MM.1S (cell line): ENCODE measurements at regions not wholly inside any gene's neighbourhood (a gene's known extent, or its start where the extent isn't known, plus 50 kb on each side); places are given as distances from the start of the nearest gene placed in this dataset.

Experiments used
- DNase-seq: peaks from one replicate; pipeline ENCODE4 v3.0.0-alpha.2; 2015
- H2AFZ ChIP-seq: fragments of 300-600 bp; sonication (generic); 2 replicates; pipeline ENCODE4 v1.6.0; 2016; ENCODE audit warnings: antibody characterized with exemption, low read length
- H3F3A ChIP-seq: fragments of 300-600 bp; sonication (generic); 2 replicates; pipeline ENCODE4 v1.6.1; 2016; ENCODE audit warnings: mild to moderate bottlenecking, antibody characterized with exemption, low read length, moderate library complexity, mixed read lengths; ENCODE audit not compliant: insufficient read depth
- H3K27ac ChIP-seq: fragments of 300-600 bp; sonication (generic); 2 replicates; pipeline ENCODE4 v1.5.1; 2016; ENCODE audit warnings: mild to moderate bottlenecking, low read length
- H3K27me3 ChIP-seq: fragments of 300-600 bp; sonication (generic); replicated peaks from 2 replicates; pipeline ENCODE4 v1.6.0; 2016; ENCODE audit warnings: low read length; ENCODE audit not compliant: insufficient read depth
- H3K36me3 ChIP-seq: fragments of 300-600 bp; sonication (generic); replicated peaks from 2 replicates; pipeline ENCODE4 v1.6.1; 2016; ENCODE audit warnings: mild to moderate bottlenecking, low read length, mixed read lengths; ENCODE audit not compliant: insufficient read depth
- H3K4me1 ChIP-seq: fragments of 300-600 bp; sonication (generic); 2 replicates; pipeline ENCODE4 v1.6.1; 2016; ENCODE audit warnings: low read length, mixed read lengths
- H3K4me2 ChIP-seq: fragments of 300-600 bp; sonication (generic); 2 replicates; pipeline ENCODE4 v1.6.0; 2016; ENCODE audit warnings: low read depth, low read length
- H3K4me3 ChIP-seq: fragments of 300-600 bp; sonication (generic); 2 replicates; pipeline ENCODE4 v1.5.1; 2016; ENCODE audit warnings: low read length, mixed read lengths
- H3K79me2 ChIP-seq: fragments of 300-600 bp; sonication (generic); 2 replicates; pipeline ENCODE4 v1.6.1; 2016; ENCODE audit warnings: mixed run types, low read length, mixed read lengths
- H3K9ac ChIP-seq: fragments of 300-600 bp; sonication (generic); 2 replicates; pipeline ENCODE4 v1.6.1; 2016; ENCODE audit warnings: low read length, mixed read lengths
- H3K9me2 ChIP-seq: fragments of 300-600 bp; sonication (generic); replicated peaks from 2 replicates; pipeline ENCODE4 v1.6.1; 2016; ENCODE audit warnings: mild to moderate bottlenecking, low read length, mixed read lengths; ENCODE audit not compliant: insufficient read depth
- H3K9me3 ChIP-seq: fragments of 300-600 bp; sonication (generic); replicated peaks from 2 replicates; pipeline ENCODE4 v1.6.1; 2016; ENCODE audit warnings: mild to moderate bottlenecking, low read length, mixed read lengths; ENCODE audit not compliant: insufficient read depth
- H4K20me1 ChIP-seq: fragments of 300-600 bp; sonication (generic); 2 replicates; pipeline ENCODE4 v1.6.1; 2016; ENCODE audit warnings: mild to moderate bottlenecking, low read length, moderate library complexity, mixed read lengths; ENCODE audit not compliant: insufficient read depth
- EZH2 ChIP-seq: fragments of 300-600 bp; sonication (generic); optimal IDR thresholded peaks from 2 replicates; pipeline ENCODE3; 2017; ENCODE audit warnings: low read depth, mild to moderate bottlenecking, antibody characterized with exemption, low read length, mixed read lengths
- EZH2phosphoT487 ChIP-seq: fragments of 300-600 bp; sonication (generic); IDR thresholded peaks from 2 replicates; pipeline ENCODE4 v1.6.1; 2018; ENCODE audit warnings: antibody characterized with exemption, low read length
- TF ChIP-seq, protein P1 (sequence below): fragments of 300-600 bp; sonication (generic); IDR thresholded peaks from 2 replicates; pipeline ENCODE4 v1.5.1; 2016; ENCODE audit warnings: antibody characterized with exemption, low read length, mixed read lengths

DNA sequence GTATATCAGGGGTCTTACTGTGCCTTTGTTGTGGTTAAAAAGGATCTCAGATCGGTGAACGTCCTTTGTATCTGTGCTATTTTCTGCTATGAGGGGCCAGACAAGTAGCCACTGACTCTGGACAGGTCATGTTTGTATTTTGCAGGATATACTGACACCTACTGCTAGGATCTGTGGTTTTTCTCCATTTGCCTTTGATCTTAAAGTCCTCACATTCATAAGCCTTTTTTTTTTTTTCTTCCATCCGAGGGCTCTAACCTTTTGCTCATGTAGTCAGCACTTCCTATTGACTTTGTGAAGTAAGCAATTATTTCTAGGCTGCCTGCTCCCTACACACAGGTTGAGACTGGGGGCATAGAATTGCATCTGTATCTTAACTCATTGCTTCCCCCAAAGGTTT lies 106.2 kb downstream of the SLITRK5 start:
- H3K27me3 ChIP-seq, result no peaks in the 10 kb centered on the region
- no peak overlapping the region; the same call in 1 of the 2 replicates for H3K4me3 ChIP-seq
- no peaks in the 10 kb centered on the region for H3K79me2 ChIP-seq
- H3K4me1 ChIP-seq, result no peaks in the 10 kb centered on the region
- TF ChIP-seq EZH2phosphoT487 (no peak), EZH2 (no peak)
- TF ChIP-seq, protein P1, sequence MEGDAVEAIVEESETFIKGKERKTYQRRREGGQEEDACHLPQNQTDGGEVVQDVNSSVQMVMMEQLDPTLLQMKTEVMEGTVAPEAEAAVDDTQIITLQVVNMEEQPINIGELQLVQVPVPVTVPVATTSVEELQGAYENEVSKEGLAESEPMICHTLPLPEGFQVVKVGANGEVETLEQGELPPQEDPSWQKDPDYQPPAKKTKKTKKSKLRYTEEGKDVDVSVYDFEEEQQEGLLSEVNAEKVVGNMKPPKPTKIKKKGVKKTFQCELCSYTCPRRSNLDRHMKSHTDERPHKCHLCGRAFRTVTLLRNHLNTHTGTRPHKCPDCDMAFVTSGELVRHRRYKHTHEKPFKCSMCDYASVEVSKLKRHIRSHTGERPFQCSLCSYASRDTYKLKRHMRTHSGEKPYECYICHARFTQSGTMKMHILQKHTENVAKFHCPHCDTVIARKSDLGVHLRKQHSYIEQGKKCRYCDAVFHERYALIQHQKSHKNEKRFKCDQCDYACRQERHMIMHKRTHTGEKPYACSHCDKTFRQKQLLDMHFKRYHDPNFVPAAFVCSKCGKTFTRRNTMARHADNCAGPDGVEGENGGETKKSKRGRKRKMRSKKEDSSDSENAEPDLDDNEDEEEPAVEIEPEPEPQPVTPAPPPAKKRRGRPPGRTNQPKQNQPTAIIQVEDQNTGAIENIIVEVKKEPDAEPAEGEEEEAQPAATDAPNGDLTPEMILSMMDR, result peak; percentile 12; the same call in 1 of the 2 replicates
- H3K4me2 ChIP-seq, result peak overlapping the region; percentile 37
- no peaks in the 10 kb centered on the region for H4K20me1 ChIP-seq
- H3K27ac ChIP-seq, result no peak overlapping the region
- H3K9ac ChIP-seq, result no peak overlapping the region
- DNase-seq, result peak; percentile 56
- 0 out of 2 replicates have a peak overlapping the region, but pooled peaks have one; percentile 31 for H2AFZ ChIP-seq
- no peaks in the 10 kb centered on the region for H3K9me3 ChIP-seq
- no peaks in the 10 kb centered on the region for H3F3A ChIP-seq
- H3K9me2 ChIP-seq, result no peaks in the 10 kb centered on the region
- H3K36me3 ChIP-seq, result no peaks in the 10 kb centered on the region

DNA sequence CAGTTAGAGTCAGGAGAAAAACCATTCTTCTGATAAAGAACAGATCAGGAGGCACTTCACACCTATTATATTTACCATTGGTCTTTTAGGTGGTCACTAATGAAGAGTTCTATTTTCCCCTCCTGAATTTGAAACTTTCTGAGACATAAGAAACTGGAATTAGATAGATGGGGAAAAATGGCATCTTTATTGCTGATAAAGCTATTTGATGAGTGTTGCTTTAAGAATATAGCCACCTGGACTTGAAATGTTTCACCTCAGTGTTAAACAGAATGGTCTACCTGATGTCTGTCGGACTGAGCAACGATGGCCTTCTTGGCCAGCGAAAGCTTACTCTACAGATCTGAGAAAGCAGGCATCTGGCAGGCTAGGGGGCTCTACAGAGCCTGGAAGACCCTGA lies 107.0 kb downstream of the SLITRK5 start:
- H3K36me3 ChIP-seq, result no peaks in the 10 kb centered on the region
- no peak for DNase-seq
- no peaks in the 10 kb centered on the region for H3K27me3 ChIP-seq
- H3K9me2 ChIP-seq, result no peaks in the 10 kb centered on the region
- H2AFZ ChIP-seq, result no peak overlapping the region
- no peaks in the 10 kb centered on the region for H3F3A ChIP-seq
- no peaks in the 10 kb centered on the region for H3K9me3 ChIP-seq
- no peaks in the 10 kb centered on the region for H4K20me1 ChIP-seq
- H3K4me1 ChIP-seq, result no peaks in the 10 kb centered on the region
- no peak overlapping the region for H3K4me2 ChIP-seq
- no peak overlapping the region for H3K9ac ChIP-seq
- no peaks in the 10 kb centered on the region for H3K79me2 ChIP-seq
- H3K27ac ChIP-seq, result no peak overlapping the region
- H3K4me3 ChIP-seq, result no peak overlapping the region
- TF ChIP-seq EZH2phosphoT487 (no peak), EZH2 (no peak)
- TF ChIP-seq, protein P1, result no peak

DNA sequence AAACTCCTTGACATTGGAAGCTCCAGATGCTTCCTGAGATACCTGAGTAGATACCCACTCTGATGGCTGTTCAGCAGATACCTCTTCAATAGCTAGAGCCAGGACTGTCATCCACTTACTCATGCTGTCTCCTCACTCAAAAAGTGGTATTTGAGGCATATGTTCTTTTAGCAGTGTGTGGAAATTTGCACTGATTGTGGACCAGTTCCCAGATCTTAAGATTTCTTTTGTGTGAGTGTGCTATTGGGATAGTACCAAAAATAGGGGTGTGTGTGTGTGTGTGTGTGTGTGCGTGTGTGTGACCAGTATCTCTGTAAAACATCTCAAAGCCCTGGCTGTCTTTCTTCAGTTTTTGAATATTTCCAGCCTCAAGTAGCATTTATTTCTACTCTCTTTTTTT lies 108.3 kb downstream of the SLITRK5 start:
- TF ChIP-seq EZH2phosphoT487, result no peak
- TF ChIP-seq, protein P1, result no peak
- no peak for TF ChIP-seq EZH2
- no peak overlapping the region for H2AFZ ChIP-seq
- H3K4me2 ChIP-seq, result no peak overlapping the region
- H3K4me1 ChIP-seq, result no peaks in the 10 kb centered on the region
- no peaks in the 10 kb centered on the region for H3F3A ChIP-seq
- no peak overlapping the region for H3K9ac ChIP-seq
- DNase-seq, result no peak
- H3K36me3 ChIP-seq, result no peaks in the 10 kb centered on the region
- no peaks in the 10 kb centered on the region for H4K20me1 ChIP-seq
- H3K9me3 ChIP-seq, result no peaks in the 10 kb centered on the region
- H3K4me3 ChIP-seq, result no peak overlapping the region
- H3K9me2 ChIP-seq, result no peaks in the 10 kb centered on the region
- no peaks in the 10 kb centered on the region for H3K27me3 ChIP-seq
- no peaks in the 10 kb centered on the region for H3K79me2 ChIP-seq
- H3K27ac ChIP-seq, result no peak overlapping the region

DNA sequence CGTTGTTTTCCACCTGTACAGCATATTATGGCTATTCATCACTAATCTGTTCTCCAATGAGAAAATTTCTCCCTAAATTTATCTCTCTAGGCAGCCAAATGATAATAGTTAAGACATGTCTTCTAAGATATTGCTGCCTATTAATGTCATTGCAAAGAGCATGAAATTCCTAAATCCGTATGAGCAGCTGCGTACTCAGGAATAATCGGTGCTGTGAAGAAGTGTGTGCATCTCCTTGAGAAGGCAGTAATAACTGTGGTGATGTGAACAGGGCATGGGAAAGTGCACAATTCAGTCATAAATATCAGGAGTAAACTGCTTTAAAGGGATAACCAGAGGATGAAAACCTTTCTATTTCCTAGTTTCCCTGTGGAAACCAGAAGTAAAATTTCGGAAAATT lies 112.2 kb downstream of the SLITRK5 start:
- Histone ChIP-seq H2AFZ (no peak overlapping the region), H3K4me2 (no peak overlapping the region), H3K9me3 (no peaks in the 10 kb centered on the region), H3K27ac (no peak overlapping the region), H3K9me2 (no peaks in the 10 kb centered on the region), H3K4me1 (no peaks in the 10 kb centered on the region), H3K9ac (no peak overlapping the region), H3K27me3 (no peaks in the 10 kb centered on the region), H3K79me2 (no peaks in the 10 kb centered on the region), H4K20me1 (no peaks in the 10 kb centered on the region), H3F3A (no peaks in the 10 kb centered on the region), H3K36me3 (no peaks in the 10 kb centered on the region), H3K4me3 (no peak overlapping the region)
- DNase-seq, result no peak
- TF ChIP-seq EZH2phosphoT487, result no peak
- TF ChIP-seq, protein P1, result no peak
- no peak for TF ChIP-seq EZH2
